Neuronal stem cell (in vitro differentiated cells): ENCODE measurements at regions not wholly inside any gene's neighbourhood (a gene's known extent, or its start where the extent isn't known, plus 50 kb on each side); places are given as distances from the start of the nearest gene placed in this dataset.

ENCODE experiments used
- DNase-seq: peaks from one replicate; pipeline ENCODE4 v3.0.0-alpha.2; 2013; ENCODE audit warnings: low spot score
- H2AFZ ChIP-seq: one replicate; pipeline ENCODE4 v1.6.1; 2013; ENCODE audit warnings: mild to moderate bottlenecking, low read length, inconsistent platforms
- H2AK5ac ChIP-seq: 2 replicates; pipeline ENCODE4 v1.6.1; 2013; ENCODE audit warnings: low read depth, mild to moderate bottlenecking, inconsistent platforms, low read length, moderate library complexity, mixed read lengths
- H2BK120ac ChIP-seq: 2 replicates; pipeline ENCODE4 v1.6.1; 2013; ENCODE audit warnings: low read depth, mild to moderate bottlenecking, inconsistent platforms, low read length, moderate library complexity, mixed read lengths
- H2BK12ac ChIP-seq: one replicate; pipeline ENCODE4 v1.6.1; 2013; ENCODE audit warnings: low read length, inconsistent platforms
- H2BK15ac ChIP-seq: 2 replicates; pipeline ENCODE4 v1.6.1; 2013; ENCODE audit warnings: mild to moderate bottlenecking, low read length, inconsistent platforms, mixed read lengths
- H2BK5ac ChIP-seq: one replicate; pipeline ENCODE4 v1.6.1; 2013; ENCODE audit warnings: inconsistent platforms, mild to moderate bottlenecking, low read length, moderate library complexity
- H3K14ac ChIP-seq: one replicate; pipeline ENCODE4 v1.6.1; 2013; ENCODE audit warnings: low read length, inconsistent platforms
- H3K18ac ChIP-seq: 2 replicates; pipeline ENCODE4 v1.6.1; 2013; ENCODE audit warnings: low read length, inconsistent platforms
- H3K23ac ChIP-seq: 2 replicates; pipeline ENCODE4 v1.6.1; 2013; ENCODE audit warnings: low read depth, mild to moderate bottlenecking, mixed read lengths, low read length, inconsistent platforms; ENCODE audit not compliant: poor library complexity
- H3K27ac ChIP-seq: replicated peaks from 3 replicates; pipeline ENCODE4 v1.5.1; 2013; ENCODE audit warnings: low read length, inconsistent platforms
- H3K27me3 ChIP-seq, 3 experiments: 2 replicates each; pipeline ENCODE4 v1.6.1; 2013; ENCODE audit warnings: low read length in 3 of 3, mild to moderate bottlenecking in 2 of 3, inconsistent platforms in 1 of 3, low read depth in 1 of 3, mixed read lengths in 1 of 3, moderate library complexity in 1 of 3; ENCODE audit not compliant: control insufficient read depth in 3 of 3, insufficient read depth in 3 of 3
- H3K36me3 ChIP-seq, 2 donors: replicated peaks in 1 of 2; 2 replicates each; pipeline ENCODE4 v1.6.1; 2013; ENCODE audit warnings: low read length in 2 of 2; ENCODE audit not compliant: control insufficient read depth in 2 of 2, insufficient read depth in 2 of 2
- H3K4ac ChIP-seq: 2 replicates; pipeline ENCODE4 v1.6.1; 2013; ENCODE audit warnings: inconsistent platforms, mild to moderate bottlenecking, low read length, moderate library complexity
- H3K4me1 ChIP-seq, 2 donors: 1 replicate in 1 of 2; 2 replicates in 1 of 2; pipeline ENCODE4 v1.6.1; 2013; ENCODE audit warnings: low read length in 2 of 2, low read depth in 1 of 2; ENCODE audit not compliant: control insufficient read depth in 2 of 2, insufficient read depth in 1 of 2
- H3K4me2 ChIP-seq: one replicate; pipeline ENCODE4 v1.6.1; 2013; ENCODE audit warnings: mild to moderate bottlenecking, low read length, inconsistent platforms; ENCODE audit not compliant: insufficient read depth, poor library complexity, severe bottlenecking
- H3K4me3 ChIP-seq, 2 donors: 2 replicates each; pipeline ENCODE4 v1.5.1; 2013; ENCODE audit warnings: low read length in 2 of 2, mild to moderate bottlenecking in 2 of 2, inconsistent platforms in 1 of 2, moderate library complexity in 1 of 2
- H3K79me1 ChIP-seq: one replicate; pipeline ENCODE4 v1.6.1; 2013; ENCODE audit warnings: low read depth, mild to moderate bottlenecking, inconsistent platforms, low read length, moderate library complexity
- H3K9ac ChIP-seq: one replicate; pipeline ENCODE4 v1.6.1; 2013; ENCODE audit warnings: mild to moderate bottlenecking, low read depth, low read length, inconsistent platforms; ENCODE audit not compliant: poor library complexity
- H3K9me3 ChIP-seq, 2 donors: replicated peaks in 1 of 2; 2 replicates each; pipeline versions ENCODE3 to v1.6.1; 2013; ENCODE audit warnings: low read length in 2 of 2, mild to moderate bottlenecking in 2 of 2, inconsistent platforms in 1 of 2, low read depth in 1 of 2, mixed read lengths in 1 of 2, moderate library complexity in 1 of 2; ENCODE audit not compliant: control insufficient read depth in 2 of 2, insufficient read depth in 1 of 2
- H4K8ac ChIP-seq: one replicate; pipeline ENCODE4 v1.6.1; 2013; ENCODE audit warnings: low read depth, mild to moderate bottlenecking, inconsistent platforms, low read length, moderate library complexity
- H4K91ac ChIP-seq: one replicate; pipeline ENCODE4 v1.6.1; 2013; ENCODE audit warnings: low read length, low read depth, mild to moderate bottlenecking, inconsistent platforms; ENCODE audit not compliant: poor library complexity
- WGBS, 2 donors: extraction: QIAGEN DNeasy Blood & Tissue Kit; methylation state at CpG; one replicate each; pipeline ENCODE4 v1.1.7; 2013; ENCODE audit warnings: missing lambda C conversion rate in 2 of 2, mixed read lengths in 1 of 2; ENCODE audit not compliant: insufficient read length in 2 of 2, insufficient replicate concordance in 1 of 2; ENCODE audit errors: extremely low coverage in 2 of 2; 5-methylcytosine and 5-hydroxymethylcytosine counted together

DNA sequence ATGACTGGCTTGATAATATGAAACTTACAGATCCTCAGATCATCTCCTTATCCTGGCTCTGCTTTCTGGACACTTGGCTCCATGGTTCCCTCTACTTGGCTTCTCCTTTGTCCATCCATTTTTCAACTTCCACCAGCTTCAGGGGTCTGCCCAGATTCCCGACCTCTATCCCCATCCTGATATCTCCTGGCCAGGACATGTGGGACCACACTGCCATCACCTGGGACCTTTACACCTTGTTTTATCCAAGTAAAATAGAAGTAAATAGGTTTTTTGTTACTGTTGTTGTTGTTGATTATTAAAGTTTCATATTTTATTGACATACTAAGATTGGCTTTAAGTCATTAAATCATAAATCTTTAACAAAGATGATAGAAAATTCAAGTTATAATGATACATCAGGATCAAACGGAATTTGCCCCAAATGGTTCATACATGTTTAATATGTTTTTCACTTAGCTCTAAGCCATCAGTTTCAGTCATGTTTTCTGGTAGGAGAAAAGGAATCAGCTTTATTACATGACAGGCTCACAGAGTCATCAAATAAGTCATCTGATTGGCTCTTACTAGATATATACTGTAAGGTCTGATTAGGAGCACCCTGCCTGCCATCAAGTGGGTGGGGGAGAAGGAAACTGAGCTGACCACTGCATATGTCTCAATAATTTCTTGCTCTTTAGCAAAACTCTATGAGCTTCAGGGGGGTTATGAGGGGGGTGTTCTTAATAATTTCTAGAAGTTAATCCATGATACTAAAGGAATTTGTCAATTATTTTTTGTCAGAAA is 111.5 kb upstream of the AHR start:
- no peak overlapping the region for H2BK12ac ChIP-seq
- no peaks in the 10 kb centered on the region for H3K9me3 ChIP-seq
- no peak overlapping the region for H2BK15ac ChIP-seq
- WGBS, 2 donors, result no CpG with 5 or more reads among the region's 2 CpGs
- H2AK5ac ChIP-seq, result no peak overlapping the region
- H3K14ac ChIP-seq, result no peak overlapping the region
- H3K4me1 ChIP-seq, result no peaks in the 10 kb centered on the region
- H3K27me3 ChIP-seq, result no peaks in the 10 kb centered on the region
- H2AFZ ChIP-seq, result no peak overlapping the region
- no peak overlapping the region for H3K18ac ChIP-seq
- no peak overlapping the region for H4K91ac ChIP-seq
- H3K27ac ChIP-seq, result no peak overlapping the region
- H2BK120ac ChIP-seq, result no peak overlapping the region
- no peak overlapping the region for H3K23ac ChIP-seq
- no peak overlapping the region for H3K9ac ChIP-seq
- no peak overlapping the region for H4K8ac ChIP-seq
- H3K4me2 ChIP-seq, result no peak overlapping the region
- no peaks in the 10 kb centered on the region for H3K79me1 ChIP-seq
- H3K4ac ChIP-seq, result no peak overlapping the region
- no peak overlapping the region for H3K4me3 ChIP-seq
- no peak overlapping the region for H2BK5ac ChIP-seq
- H3K36me3 ChIP-seq, result no peaks in the 10 kb centered on the region
- DNase-seq, result no peak

DNA sequence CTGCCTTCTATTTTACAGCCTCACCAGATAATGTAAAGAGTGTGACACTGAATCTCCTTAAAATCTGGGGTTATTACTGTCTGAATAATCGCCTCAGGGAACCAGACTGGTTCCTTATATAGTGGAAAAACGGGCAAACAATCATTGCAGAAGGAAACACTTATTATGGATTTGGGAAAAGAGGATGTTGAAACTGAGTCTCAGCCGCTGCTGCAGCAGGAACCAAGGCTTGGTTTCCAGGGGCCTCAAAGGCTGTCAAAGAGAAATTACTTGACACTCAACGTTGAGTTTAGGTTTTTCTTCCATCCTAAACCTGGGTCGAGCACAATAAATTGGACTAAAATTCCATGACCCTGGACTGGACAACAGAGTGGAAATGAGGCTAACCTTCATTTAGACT is 103.8 kb upstream of the AHR start:
- no peaks in the 10 kb centered on the region for H3K36me3 ChIP-seq
- H3K14ac ChIP-seq, result no peak overlapping the region
- H3K9me3 ChIP-seq, result no peaks in the 10 kb centered on the region
- no peaks in the 10 kb centered on the region for H3K4me1 ChIP-seq
- no peak overlapping the region for H4K8ac ChIP-seq
- no peak overlapping the region for H2BK5ac ChIP-seq
- no peak overlapping the region for H3K4ac ChIP-seq
- no peak overlapping the region for H4K91ac ChIP-seq
- no peak overlapping the region for H3K9ac ChIP-seq
- no peak overlapping the region for H3K23ac ChIP-seq
- no peak overlapping the region for H3K4me3 ChIP-seq
- no peak overlapping the region for H2BK15ac ChIP-seq
- H2AK5ac ChIP-seq, result no peak overlapping the region
- H3K79me1 ChIP-seq, result no peaks in the 10 kb centered on the region
- H3K27ac ChIP-seq, result no peak overlapping the region
- WGBS, 2 donors, result no CpG with 5 or more reads among the region's 5 CpGs
- no peaks in the 10 kb centered on the region for H3K27me3 ChIP-seq
- DNase-seq, result no peak
- no peak overlapping the region for H3K18ac ChIP-seq
- H2BK12ac ChIP-seq, result no peak overlapping the region
- no peak overlapping the region for H3K4me2 ChIP-seq
- no peak overlapping the region for H2AFZ ChIP-seq
- no peak overlapping the region for H2BK120ac ChIP-seq

DNA sequence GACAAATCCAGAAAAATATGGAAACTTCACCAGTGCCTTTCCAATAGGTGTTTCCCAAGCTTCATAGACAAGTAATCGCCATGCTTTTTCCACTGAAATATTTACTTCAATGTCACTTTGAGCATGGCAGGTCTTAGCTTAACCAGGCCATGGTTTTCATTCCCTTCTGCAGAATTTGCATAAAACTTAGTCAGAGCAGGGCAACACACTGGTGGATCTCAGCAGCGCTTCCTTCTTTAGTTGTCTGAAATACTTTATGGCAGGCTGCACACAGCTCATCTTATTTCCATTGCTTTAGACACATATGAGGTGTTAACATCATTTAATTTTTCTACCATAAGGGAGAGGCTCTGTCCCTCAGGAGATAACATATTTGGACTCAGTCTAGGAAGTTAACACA is 102.9 kb upstream of the AHR start:
- WGBS, 2 donors, result no CpG with 5 or more reads among the region's 2 CpGs
- H2AK5ac ChIP-seq, result no peak overlapping the region

DNA sequence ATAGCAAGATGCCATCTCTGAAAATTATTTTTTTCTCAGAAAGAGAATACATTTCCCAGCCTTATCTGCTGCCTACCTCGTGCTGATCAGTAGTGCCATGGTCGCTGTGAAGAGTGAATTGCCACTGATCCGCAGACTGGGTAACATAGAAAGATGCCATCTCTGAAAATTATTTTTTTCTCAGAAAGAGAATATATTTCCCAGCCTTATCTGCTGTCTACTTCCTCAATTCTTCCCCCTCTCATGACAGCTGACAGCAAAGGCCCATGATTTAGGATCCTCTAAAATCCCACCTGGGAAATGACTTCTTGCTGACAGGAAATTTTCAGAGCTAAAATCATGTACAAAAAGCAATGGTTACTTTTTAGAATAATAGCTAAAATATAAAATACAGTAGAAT is 92.5 kb upstream of the AHR start:
- Histone ChIP-seq H3K14ac (no peak overlapping the region), H4K91ac (no peak overlapping the region), H3K4ac (no peak overlapping the region), H2BK15ac (no peak overlapping the region), H3K4me2 (no peak overlapping the region), H3K79me1 (no peaks in the 10 kb centered on the region), H3K23ac (no peak overlapping the region), H3K27ac (no peak overlapping the region), H2BK5ac (no peak overlapping the region), H3K9me3 (no peaks in the 10 kb centered on the region), H2AK5ac (no peak overlapping the region), H3K4me1 (no peaks in the 10 kb centered on the region), H3K27me3 (no peaks in the 10 kb centered on the region), H3K9ac (no peak overlapping the region), H2BK120ac (no peak overlapping the region), H2AFZ (no peak overlapping the region), H3K36me3 (no peaks in the 10 kb centered on the region), H4K8ac (no peak overlapping the region), H2BK12ac (no peak overlapping the region), H3K18ac (no peak overlapping the region), H3K4me3 (no peak overlapping the region)
- WGBS, 2 donors, result no CpG with 5 or more reads among the region's 3 CpGs
- no peak for DNase-seq

More for the DNA sequence above, 102.9 kb upstream of the AHR start:
- H2BK5ac ChIP-seq, result no peak overlapping the region
- no peak for DNase-seq
- H2BK12ac ChIP-seq, result no peak overlapping the region
- H3K14ac ChIP-seq, result no peak overlapping the region
- no peaks in the 10 kb centered on the region for H3K79me1 ChIP-seq
- H3K27ac ChIP-seq, result no peak overlapping the region
- H3K4me3 ChIP-seq, result no peak overlapping the region
- H3K18ac ChIP-seq, result no peak overlapping the region
- no peak overlapping the region for H4K8ac ChIP-seq
- H3K23ac ChIP-seq, result no peak overlapping the region
- H2BK120ac ChIP-seq, result no peak overlapping the region
- H3K4me2 ChIP-seq, result no peak overlapping the region
- H3K9me3 ChIP-seq, result no peaks in the 10 kb centered on the region
- H3K4ac ChIP-seq, result no peak overlapping the region
- H3K27me3 ChIP-seq, result no peaks in the 10 kb centered on the region
- no peak overlapping the region for H4K91ac ChIP-seq
- no peak overlapping the region for H3K9ac ChIP-seq
- no peak overlapping the region for H2BK15ac ChIP-seq
- no peaks in the 10 kb centered on the region for H3K36me3 ChIP-seq
- no peaks in the 10 kb centered on the region for H3K4me1 ChIP-seq
- H2AFZ ChIP-seq, result no peak overlapping the region
